ENCODE measurements at regions not wholly inside any gene's neighbourhood (a gene's known extent, or its start where the extent isn't known, plus 50 kb on each side); places are given as distances from the start of the nearest gene placed in this dataset.
A peak's percentile ranks its signal among the peaks of the same experiment; 100 is the strongest.
"Not testable (repeated sequence)": the region's sequence is repeated elsewhere in the genome, so short reads cannot be mapped to it uniquely, and the experiment has no call there.

DNA sequence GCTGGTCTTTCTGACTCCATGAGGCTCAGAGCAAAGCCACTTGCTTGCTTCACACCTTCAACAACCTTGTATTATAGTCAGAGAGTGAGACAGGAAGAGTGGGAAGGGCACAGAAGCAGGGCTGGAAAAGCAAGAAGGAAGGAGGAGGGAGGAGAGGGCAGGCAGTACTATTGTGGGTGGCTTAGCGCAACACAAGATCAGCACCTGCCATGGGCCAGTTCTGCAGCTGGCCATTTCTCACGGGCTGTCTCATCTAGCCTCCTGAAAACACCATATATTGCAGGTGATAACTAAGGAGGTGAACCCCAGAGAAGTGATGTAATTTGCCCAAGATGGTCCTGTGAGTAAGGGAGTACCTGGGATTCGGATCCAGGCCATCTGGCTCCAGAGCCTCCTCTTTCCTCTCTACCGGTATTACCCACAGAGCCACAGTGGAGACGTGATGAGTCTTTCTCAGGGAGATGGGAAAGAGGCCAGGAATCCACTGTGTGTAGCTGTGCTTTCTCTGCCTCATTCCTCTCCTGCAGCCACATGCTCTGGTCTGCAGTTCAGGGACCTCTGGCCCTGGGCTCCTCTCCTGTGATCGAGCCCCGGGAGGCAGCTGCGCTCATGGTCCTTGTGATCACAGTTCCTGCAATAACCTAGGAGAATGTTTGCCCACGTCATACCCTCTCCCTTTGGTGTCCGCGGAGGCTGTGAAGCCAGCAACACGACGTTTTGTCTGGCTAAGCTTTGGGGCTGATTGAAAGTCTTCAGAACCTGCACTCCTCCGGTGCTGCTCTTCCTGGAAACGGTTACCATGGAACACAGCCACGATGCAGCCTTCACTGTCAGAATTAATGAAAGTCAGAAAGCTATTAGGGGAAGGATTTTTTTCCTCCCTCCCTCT is 178.1 kb upstream of the CCL2 start:
- TF ChIP-seq, protein P1, sequence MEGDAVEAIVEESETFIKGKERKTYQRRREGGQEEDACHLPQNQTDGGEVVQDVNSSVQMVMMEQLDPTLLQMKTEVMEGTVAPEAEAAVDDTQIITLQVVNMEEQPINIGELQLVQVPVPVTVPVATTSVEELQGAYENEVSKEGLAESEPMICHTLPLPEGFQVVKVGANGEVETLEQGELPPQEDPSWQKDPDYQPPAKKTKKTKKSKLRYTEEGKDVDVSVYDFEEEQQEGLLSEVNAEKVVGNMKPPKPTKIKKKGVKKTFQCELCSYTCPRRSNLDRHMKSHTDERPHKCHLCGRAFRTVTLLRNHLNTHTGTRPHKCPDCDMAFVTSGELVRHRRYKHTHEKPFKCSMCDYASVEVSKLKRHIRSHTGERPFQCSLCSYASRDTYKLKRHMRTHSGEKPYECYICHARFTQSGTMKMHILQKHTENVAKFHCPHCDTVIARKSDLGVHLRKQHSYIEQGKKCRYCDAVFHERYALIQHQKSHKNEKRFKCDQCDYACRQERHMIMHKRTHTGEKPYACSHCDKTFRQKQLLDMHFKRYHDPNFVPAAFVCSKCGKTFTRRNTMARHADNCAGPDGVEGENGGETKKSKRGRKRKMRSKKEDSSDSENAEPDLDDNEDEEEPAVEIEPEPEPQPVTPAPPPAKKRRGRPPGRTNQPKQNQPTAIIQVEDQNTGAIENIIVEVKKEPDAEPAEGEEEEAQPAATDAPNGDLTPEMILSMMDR (conservative IDR thresholded peaks at IDR 0.05) = no peak
- no peak for TF ChIP-seq ZFX (IDR thresholded peaks at IDR 0.05)
- no peak overlapping the region for H3K27ac ChIP-seq

DNA sequence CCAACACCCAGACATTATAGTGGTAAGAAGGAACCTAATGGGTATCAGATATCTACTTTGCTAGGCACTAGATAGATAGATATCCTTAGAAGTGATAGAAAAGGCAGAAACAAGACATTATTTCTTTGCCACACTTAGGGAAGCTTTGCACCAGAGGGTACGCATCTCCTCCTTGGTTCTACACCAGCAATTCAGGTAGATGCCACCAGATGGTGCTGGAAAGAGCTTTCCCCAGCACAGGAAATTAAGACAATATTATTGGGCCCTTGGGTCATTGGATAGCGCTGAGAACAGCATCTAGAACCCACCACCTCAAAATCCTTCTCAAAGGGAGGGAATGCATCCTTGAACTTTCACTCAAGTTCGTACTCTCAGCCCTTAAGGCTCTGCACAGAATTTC is 173.8 kb upstream of the CCL2 start:
- no peak overlapping the region for H3K27ac ChIP-seq
- TF ChIP-seq ZFX (IDR thresholded peaks at IDR 0.05) = no peak
- TF ChIP-seq, protein P1 (conservative IDR thresholded peaks at IDR 0.05) = peak; percentile 64

DNA sequence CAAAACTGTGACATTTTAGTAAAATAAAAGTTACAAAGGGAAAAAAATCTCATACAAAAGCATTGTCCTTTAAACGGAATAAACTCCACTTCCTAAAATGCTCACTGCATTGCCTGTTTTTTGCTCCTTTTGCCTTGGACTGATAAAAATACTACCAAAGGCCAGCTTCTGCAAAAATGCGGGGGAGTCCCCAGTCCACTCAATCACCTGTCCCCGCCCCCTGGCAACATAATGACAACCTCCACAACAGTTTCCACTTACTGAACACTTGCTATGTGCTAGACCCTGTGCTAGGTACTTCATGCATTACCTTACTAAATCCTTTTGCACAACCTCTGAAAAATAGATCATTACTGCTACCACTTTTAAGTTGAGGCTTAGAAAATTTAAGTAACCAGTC is 172.7 kb upstream of the CCL2 start:
- no peak overlapping the region for H3K27ac ChIP-seq

DNA sequence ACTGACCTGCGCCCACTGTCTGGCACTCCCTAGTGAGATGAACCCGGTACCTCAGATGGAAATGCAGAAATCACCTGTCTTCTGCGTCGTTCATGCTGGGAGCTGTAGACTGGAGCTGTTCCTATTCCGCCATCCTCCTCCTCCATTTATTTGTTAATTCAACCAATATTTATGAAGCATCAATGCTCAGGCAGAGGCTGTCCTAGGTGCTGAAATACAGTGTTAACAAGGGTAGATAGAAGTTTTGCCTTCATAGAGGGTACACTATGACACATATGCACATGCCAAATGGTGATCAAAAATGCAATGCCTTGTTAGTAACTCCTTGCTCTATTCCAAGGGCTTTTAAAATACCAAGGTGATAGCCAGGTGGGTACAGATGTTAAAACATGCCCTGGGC is 166.0 kb upstream of the CCL2 start:
- H3K27ac ChIP-seq = not testable (repeated sequence)

More for the DNA sequence above, 172.7 kb upstream of the CCL2 start:
- TF ChIP-seq ZFX (IDR thresholded peaks at IDR 0.05) = no peak
- TF ChIP-seq, protein P1 (conservative IDR thresholded peaks at IDR 0.05) = no peak

DNA sequence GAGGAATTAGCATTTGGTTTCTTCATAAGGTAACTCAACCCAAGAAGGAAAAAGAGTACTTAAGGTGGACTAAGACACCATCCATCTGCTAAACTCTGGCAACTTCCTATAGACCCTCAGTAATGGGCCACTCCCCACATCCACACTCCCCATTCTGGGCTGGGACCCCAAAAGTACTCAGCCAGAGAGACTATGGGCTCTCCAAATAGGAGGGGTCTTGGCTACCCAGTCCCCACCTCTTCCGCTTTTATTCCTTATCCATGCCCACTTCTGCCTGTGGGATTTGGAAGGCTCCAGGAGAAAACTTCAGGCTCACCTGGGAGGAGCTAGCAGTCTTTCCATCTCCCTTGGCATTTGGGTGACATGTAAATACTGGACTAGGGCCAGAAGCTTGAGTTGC is 164.5 kb upstream of the CCL2 start:
- no peak overlapping the region for H3K27ac ChIP-seq
- TF ChIP-seq, protein P1 (conservative IDR thresholded peaks at IDR 0.05) = no peak
- TF ChIP-seq ZFX (IDR thresholded peaks at IDR 0.05) = no peak

DNA sequence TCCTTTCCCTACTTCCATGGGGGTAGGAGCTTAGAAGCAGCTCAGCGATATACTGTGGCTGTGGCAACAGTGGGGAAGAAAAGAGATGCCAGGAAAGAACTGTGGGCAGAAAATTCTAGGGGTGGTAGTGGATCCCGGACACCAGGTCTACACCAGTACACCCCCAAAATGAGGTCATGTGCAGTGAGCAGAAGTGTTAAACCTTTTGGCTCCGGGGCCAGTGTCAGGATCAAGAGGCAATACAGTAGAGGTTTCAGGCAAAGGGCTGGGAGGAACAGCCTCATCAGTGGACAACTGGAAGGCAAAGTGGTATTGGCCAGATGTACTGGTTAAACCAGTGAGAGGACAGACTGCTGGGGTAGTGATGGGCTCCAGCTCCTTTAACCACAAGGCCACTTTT is 163.1 kb upstream of the CCL2 start:
- TF ChIP-seq, protein P1 (conservative IDR thresholded peaks at IDR 0.05) = no peak
- TF ChIP-seq ZFX (IDR thresholded peaks at IDR 0.05) = no peak
- H3K27ac ChIP-seq = no peak overlapping the region

DNA sequence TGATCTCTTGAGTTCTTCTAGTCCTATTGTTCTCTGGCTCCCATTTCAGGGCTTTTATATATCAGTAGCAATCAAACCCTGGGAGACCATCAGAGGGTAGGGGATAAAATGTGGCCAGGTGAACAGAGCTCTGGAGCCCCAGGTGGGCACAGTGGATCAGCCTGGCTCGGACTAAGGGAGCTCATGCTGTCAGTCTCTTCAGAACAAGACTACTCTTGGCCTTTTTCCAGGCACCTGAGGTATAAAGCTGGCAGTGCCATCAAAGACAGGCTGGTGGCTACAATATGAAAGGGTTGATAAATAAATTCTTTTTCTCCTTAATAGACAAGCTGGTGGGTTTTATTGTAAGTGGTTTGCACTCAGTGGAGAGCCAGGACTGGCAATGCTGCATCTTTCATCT is 160.0 kb upstream of the CCL2 start:
- TF ChIP-seq, protein P1 (conservative IDR thresholded peaks at IDR 0.05) = no peak
- TF ChIP-seq ZFX (IDR thresholded peaks at IDR 0.05) = no peak
- H3K27ac ChIP-seq = no peak overlapping the region

DNA sequence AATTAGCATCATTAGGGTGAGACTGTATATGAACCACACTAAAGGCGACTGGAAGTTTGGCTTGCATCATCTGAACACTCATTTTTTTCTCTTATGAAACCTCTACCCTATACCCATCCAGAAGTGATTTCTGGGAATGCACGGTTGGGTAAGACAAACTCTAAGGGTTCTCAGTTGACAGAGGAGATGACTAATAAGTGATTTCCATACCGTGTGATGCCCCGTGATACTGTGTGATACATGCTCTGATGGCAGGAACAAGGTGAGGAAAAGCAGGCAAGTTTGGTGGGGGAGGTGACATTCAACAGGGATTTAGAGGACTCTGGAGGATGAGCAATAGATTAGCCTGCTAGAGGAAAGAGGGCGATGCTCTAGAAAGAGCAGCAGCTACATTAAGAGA is 156.4 kb upstream of the CCL2 start:
- TF ChIP-seq, protein P1 (conservative IDR thresholded peaks at IDR 0.05) = no peak
- TF ChIP-seq ZFX (IDR thresholded peaks at IDR 0.05) = no peak
- H3K27ac ChIP-seq = no peak overlapping the region
